Neural cell (in vitro differentiated cells): ENCODE measurements at regions not wholly inside any gene's neighbourhood (a gene's known extent, or its start where the extent isn't known, plus 50 kb on each side); places are given as distances from the start of the nearest gene placed in this dataset.

Source experiments
- H2AFZ ChIP-seq: fragments of 200-600, 300-800 bp; sonication (generic), shearing (Covaris generic); 2 replicates; pipeline ENCODE4 v1.6.0; 2014; ENCODE audit warnings: low read depth, mild to moderate bottlenecking, antibody characterized with exemption, low read length, moderate library complexity
- H3F3A ChIP-seq: fragments of 200-600 bp; shearing (Covaris generic); 2 replicates; pipeline ENCODE4 v1.6.1; 2016; ENCODE audit warnings: mild to moderate bottlenecking, moderate library complexity, mixed read lengths, antibody characterized with exemption, low read length; ENCODE audit not compliant: insufficient read depth, poor library complexity, severe bottlenecking
- H3K27ac ChIP-seq: fragments of 200-600, 300-800 bp; sonication (generic), shearing (Covaris generic); 2 replicates; pipeline ENCODE4 v1.5.1; 2014; ENCODE audit warnings: mild to moderate bottlenecking, low read length, moderate library complexity
- H3K27me3 ChIP-seq: fragments of 300-800, 200-600 bp; sonication (generic), shearing (Covaris generic); 2 replicates; pipeline ENCODE4 v1.6.0; 2014; ENCODE audit warnings: mild to moderate bottlenecking, low read depth, low read length, moderate library complexity; ENCODE audit not compliant: insufficient read depth
- H3K36me3 ChIP-seq: fragments of 300-800, 200-600 bp; sonication (generic), shearing (Covaris generic); 2 replicates; pipeline ENCODE4 v1.5.1; 2014; ENCODE audit warnings: mild to moderate bottlenecking, antibody characterized with exemption, low read length, moderate library complexity; ENCODE audit not compliant: insufficient read depth
- H3K4me2 ChIP-seq: fragments of 300-800, 200-600 bp; sonication (generic), shearing (Covaris generic); 2 replicates; pipeline ENCODE4 v1.6.0; 2014; ENCODE audit warnings: mild to moderate bottlenecking, low read length
- H3K4me3 ChIP-seq: fragments of 300-800, 200-600 bp; sonication (generic), shearing (Covaris generic); 2 replicates; pipeline ENCODE4 v1.5.1; 2014; ENCODE audit warnings: mild to moderate bottlenecking, low read length, moderate library complexity
- H3K79me2 ChIP-seq: fragments of 200-600 bp; shearing (Covaris generic); replicated peaks from 2 replicates; pipeline ENCODE4 v1.6.0; 2014; ENCODE audit warnings: mild to moderate bottlenecking, low read length, moderate library complexity; ENCODE audit not compliant: insufficient read depth
- H3K9ac ChIP-seq: fragments of 300-800, 200-600 bp; sonication (generic), shearing (Covaris generic); 2 replicates; pipeline ENCODE4 v1.6.1; 2016; ENCODE audit warnings: mild to moderate bottlenecking, low read length, mixed read lengths
- H3K9me2 ChIP-seq: fragments of 200-600 bp; shearing (Covaris generic); 2 replicates; pipeline ENCODE4 v1.6.1; 2016; ENCODE audit warnings: mild to moderate bottlenecking, low read length, mixed read lengths; ENCODE audit not compliant: insufficient read depth
- H3K9me3 ChIP-seq: fragments of 200-600, 300-800 bp; sonication (generic), shearing (Covaris generic); 2 replicates; pipeline ENCODE4 v1.6.1; 2016; ENCODE audit warnings: mild to moderate bottlenecking, mixed run types, low read length, moderate library complexity, mixed read lengths
- H4K20me1 ChIP-seq: fragments of 200-600 bp; shearing (Covaris generic); 2 replicates; pipeline ENCODE4 v1.6.1; 2016; ENCODE audit warnings: mild to moderate bottlenecking, mixed run types; ENCODE audit not compliant: insufficient read depth
- EP300 ChIP-seq: fragments of 450-650 bp; conservative IDR thresholded peaks from 2 replicates; pipeline ENCODE4 v1.6.1; 2014; ENCODE audit warnings: antibody characterized with exemption, mild to moderate bottlenecking, moderate library complexity; ENCODE audit not compliant: poor library complexity, severe bottlenecking
- EZH2 ChIP-seq: fragments of 200-600, 300-800 bp; shearing (Covaris generic), sonication (generic); IDR thresholded peaks from 2 replicates; pipeline ENCODE4 v1.6.1; 2014; ENCODE audit warnings: antibody characterized with exemption, low read length, borderline replicate concordance, mild to moderate bottlenecking; ENCODE audit not compliant: insufficient read depth, poor library complexity, severe bottlenecking
- MXI1 ChIP-seq: fragments of 450-650 bp; conservative IDR thresholded peaks from 2 replicates; pipeline ENCODE4 v1.6.1; 2014; ENCODE audit warnings: antibody characterized with exemption, mild to moderate bottlenecking; ENCODE audit not compliant: poor library complexity, severe bottlenecking
- POLR2AphosphoS5 ChIP-seq: IDR thresholded peaks from 2 replicates; pipeline ENCODE4 v1.6.1; 2012
- RAD21 ChIP-seq: fragments of 450-650 bp; conservative IDR thresholded peaks from 2 replicates; pipeline ENCODE4 v1.6.1; 2014; ENCODE audit warnings: antibody characterized with exemption, mild to moderate bottlenecking, moderate library complexity
- SMC3 ChIP-seq: fragments of 450-650 bp; conservative IDR thresholded peaks from 2 replicates; pipeline ENCODE4 v1.6.1; 2014; ENCODE audit warnings: antibody characterized with exemption, mild to moderate bottlenecking, moderate library complexity; ENCODE audit not compliant: poor library complexity
- TAF1 ChIP-seq: IDR thresholded peaks from 2 replicates; pipeline ENCODE4 v1.6.1; 2012; ENCODE audit warnings: low read depth
- TF ChIP-seq, protein P1 (sequence below): fragments of 450-650 bp; IDR thresholded peaks from 2 replicates; pipeline ENCODE4 v1.5.1; 2014; ENCODE audit warnings: antibody characterized with exemption, mild to moderate bottlenecking, moderate library complexity; ENCODE audit not compliant: poor library complexity, severe bottlenecking
- TF ChIP-seq, protein P2 (sequence below): IDR thresholded peaks from 2 replicates; pipeline ENCODE4 v1.6.1; 2012; ENCODE audit warnings: borderline replicate concordance

DNA sequence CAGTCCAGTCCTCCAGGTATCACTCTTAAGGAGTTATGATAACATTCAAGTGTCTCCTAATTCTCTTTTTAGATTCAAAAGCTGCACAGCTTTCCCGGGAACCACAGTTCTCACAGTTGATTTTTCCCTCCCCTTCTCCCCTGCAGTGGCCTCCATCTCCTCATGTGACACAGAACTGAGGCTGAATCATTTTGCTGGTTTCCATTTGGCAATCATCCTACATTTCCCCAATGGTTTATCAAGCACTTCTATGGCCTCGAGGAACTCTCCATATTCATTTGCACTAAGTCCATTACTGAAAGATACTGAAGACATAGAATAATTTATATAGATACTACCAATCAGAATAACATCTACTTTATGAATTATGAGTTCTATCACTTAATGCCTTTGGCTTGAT, 484.9 kb downstream of the GPAM start:
- no peak for TF ChIP-seq POLR2AphosphoS5
- Histone ChIP-seq H3K79me2 (no peaks in the 10 kb centered on the region), H2AFZ (no peak overlapping the region)

DNA sequence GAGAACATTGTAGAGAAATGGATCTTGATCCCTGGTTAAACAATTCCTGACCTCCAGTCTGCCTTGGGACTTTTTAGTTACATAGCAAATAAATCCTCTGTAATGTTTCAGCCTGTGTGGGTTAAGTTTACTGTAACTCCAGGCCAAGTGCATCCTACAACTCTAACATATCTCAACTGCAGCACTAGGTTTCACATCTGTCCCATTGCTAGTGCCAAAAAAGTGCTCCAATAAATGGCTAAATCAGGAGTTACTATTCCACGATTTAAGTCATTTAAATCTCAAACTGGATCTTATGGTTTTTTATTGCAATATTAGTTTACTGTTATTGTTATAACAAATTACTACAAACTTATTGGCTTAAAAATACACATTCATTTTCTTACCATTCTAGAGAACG, 479.6 kb downstream of the GPAM start:
- Histone ChIP-seq H3K27me3 (no peaks in the 10 kb centered on the region), H3K9ac (no peak overlapping the region), H3F3A (no peaks in the 10 kb centered on the region), H3K4me2 (no peak overlapping the region), H2AFZ (no peak overlapping the region), H3K79me2 (no peaks in the 10 kb centered on the region), H3K4me3 (no peak overlapping the region), H3K9me2 (no peaks in the 10 kb centered on the region), H4K20me1 (no peaks in the 10 kb centered on the region), H3K36me3 (no peaks in the 10 kb centered on the region), H3K27ac (no peak overlapping the region), H3K9me3 (no peaks in the 10 kb centered on the region)
- no peak for TF ChIP-seq MXI1
- TF ChIP-seq, protein P1, sequence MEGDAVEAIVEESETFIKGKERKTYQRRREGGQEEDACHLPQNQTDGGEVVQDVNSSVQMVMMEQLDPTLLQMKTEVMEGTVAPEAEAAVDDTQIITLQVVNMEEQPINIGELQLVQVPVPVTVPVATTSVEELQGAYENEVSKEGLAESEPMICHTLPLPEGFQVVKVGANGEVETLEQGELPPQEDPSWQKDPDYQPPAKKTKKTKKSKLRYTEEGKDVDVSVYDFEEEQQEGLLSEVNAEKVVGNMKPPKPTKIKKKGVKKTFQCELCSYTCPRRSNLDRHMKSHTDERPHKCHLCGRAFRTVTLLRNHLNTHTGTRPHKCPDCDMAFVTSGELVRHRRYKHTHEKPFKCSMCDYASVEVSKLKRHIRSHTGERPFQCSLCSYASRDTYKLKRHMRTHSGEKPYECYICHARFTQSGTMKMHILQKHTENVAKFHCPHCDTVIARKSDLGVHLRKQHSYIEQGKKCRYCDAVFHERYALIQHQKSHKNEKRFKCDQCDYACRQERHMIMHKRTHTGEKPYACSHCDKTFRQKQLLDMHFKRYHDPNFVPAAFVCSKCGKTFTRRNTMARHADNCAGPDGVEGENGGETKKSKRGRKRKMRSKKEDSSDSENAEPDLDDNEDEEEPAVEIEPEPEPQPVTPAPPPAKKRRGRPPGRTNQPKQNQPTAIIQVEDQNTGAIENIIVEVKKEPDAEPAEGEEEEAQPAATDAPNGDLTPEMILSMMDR = no peak
- TF ChIP-seq POLR2AphosphoS5 = no peak
- no peak for TF ChIP-seq TAF1
- no peak for TF ChIP-seq SMC3
- TF ChIP-seq, protein P2, sequence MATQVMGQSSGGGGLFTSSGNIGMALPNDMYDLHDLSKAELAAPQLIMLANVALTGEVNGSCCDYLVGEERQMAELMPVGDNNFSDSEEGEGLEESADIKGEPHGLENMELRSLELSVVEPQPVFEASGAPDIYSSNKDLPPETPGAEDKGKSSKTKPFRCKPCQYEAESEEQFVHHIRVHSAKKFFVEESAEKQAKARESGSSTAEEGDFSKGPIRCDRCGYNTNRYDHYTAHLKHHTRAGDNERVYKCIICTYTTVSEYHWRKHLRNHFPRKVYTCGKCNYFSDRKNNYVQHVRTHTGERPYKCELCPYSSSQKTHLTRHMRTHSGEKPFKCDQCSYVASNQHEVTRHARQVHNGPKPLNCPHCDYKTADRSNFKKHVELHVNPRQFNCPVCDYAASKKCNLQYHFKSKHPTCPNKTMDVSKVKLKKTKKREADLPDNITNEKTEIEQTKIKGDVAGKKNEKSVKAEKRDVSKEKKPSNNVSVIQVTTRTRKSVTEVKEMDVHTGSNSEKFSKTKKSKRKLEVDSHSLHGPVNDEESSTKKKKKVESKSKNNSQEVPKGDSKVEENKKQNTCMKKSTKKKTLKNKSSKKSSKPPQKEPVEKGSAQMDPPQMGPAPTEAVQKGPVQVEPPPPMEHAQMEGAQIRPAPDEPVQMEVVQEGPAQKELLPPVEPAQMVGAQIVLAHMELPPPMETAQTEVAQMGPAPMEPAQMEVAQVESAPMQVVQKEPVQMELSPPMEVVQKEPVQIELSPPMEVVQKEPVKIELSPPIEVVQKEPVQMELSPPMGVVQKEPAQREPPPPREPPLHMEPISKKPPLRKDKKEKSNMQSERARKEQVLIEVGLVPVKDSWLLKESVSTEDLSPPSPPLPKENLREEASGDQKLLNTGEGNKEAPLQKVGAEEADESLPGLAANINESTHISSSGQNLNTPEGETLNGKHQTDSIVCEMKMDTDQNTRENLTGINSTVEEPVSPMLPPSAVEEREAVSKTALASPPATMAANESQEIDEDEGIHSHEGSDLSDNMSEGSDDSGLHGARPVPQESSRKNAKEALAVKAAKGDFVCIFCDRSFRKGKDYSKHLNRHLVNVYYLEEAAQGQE = no peak
- TF ChIP-seq EP300 = no peak
- TF ChIP-seq RAD21 = no peak
- TF ChIP-seq EZH2 = no peak

More for the DNA sequence above, 484.9 kb downstream of the GPAM start:
- no peak overlapping the region for H3K4me3 ChIP-seq
- H3K9ac ChIP-seq = no peak overlapping the region
- H4K20me1 ChIP-seq = no peaks in the 10 kb centered on the region
- no peak overlapping the region for H3K4me2 ChIP-seq
- H3F3A ChIP-seq = no peaks in the 10 kb centered on the region
- H3K36me3 ChIP-seq = no peaks in the 10 kb centered on the region
- no peaks in the 10 kb centered on the region for H3K27me3 ChIP-seq
- no peaks in the 10 kb centered on the region for H3K9me2 ChIP-seq
- no peak overlapping the region for H3K27ac ChIP-seq
- no peaks in the 10 kb centered on the region for H3K9me3 ChIP-seq

DNA sequence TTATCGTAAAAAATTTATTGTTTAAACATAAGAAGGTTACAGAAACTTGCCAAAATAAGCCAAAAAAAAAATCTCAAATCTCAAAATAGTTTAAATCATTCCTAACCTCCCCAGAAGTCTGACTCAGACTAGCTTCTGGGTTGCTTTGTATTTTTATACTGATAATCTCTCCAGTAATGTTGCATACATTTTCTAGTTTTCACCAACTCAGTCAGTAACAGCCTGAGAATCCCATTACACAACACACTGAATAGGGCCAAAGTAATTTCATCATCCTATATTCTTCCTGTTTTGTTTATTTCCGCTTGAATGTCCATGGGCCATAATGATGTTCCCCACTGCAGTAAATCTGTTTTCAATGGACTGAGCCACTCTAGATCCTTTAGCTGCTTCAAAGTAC, 478.5 kb downstream of the GPAM start:
- Histone ChIP-seq H3F3A (no peaks in the 10 kb centered on the region), H3K9ac (no peak overlapping the region), H3K27me3 (no peaks in the 10 kb centered on the region), H3K36me3 (no peaks in the 10 kb centered on the region), H3K27ac (no peak overlapping the region), H3K4me2 (no peak overlapping the region), H3K79me2 (no peaks in the 10 kb centered on the region), H2AFZ (no peak overlapping the region), H3K9me2 (no peaks in the 10 kb centered on the region), H4K20me1 (no peaks in the 10 kb centered on the region), H3K9me3 (no peaks in the 10 kb centered on the region), H3K4me3 (no peak overlapping the region)
- TF ChIP-seq RAD21 (no peak), TAF1 (no peak), EP300 (no peak), MXI1 (no peak), EZH2 (no peak), POLR2AphosphoS5 (no peak), SMC3 (no peak)
- TF ChIP-seq, protein P1 = no peak
- TF ChIP-seq, protein P2 = no peak
